GM23338 (cell line): ENCODE measurements at regions not wholly inside any gene's neighbourhood (a gene's known extent, or its start where the extent isn't known, plus 50 kb on each side); places are given as distances from the start of the nearest gene placed in this dataset.

ENCODE experiments used
- CREB1 ChIP-seq: fragments of 250-450 bp; sonication (Bioruptor Pico); IDR thresholded peaks from 2 replicates; pipeline ENCODE4 v1.5.0; 2020; ENCODE audit warnings: low read depth, mild to moderate bottlenecking, moderate library complexity
- CTCF ChIP-seq, 2 experiments: fragments of 200-600 bp in 1 of 2; sonication (generic) in 1 of 2; conservative IDR thresholded peaks; 2 replicates each; pipeline versions ENCODE4 v1.5.1 to v1.6.1; 2016 to 2017; ENCODE audit warnings: antibody characterized with exemption in 2 of 2, low read depth in 2 of 2, mild to moderate bottlenecking in 2 of 2, moderate library complexity in 1 of 2
- ETS1 ChIP-seq: IDR thresholded peaks from 2 replicates; pipeline ENCODE4 v1.6.1; 2016; ENCODE audit warnings: antibody characterized with exemption
- EZH2 ChIP-seq: fragments of 200-600 bp; sonication (generic); IDR thresholded peaks from one replicate; pipeline ENCODE4 v1.8.0; 2017; ENCODE audit warnings: antibody characterized with exemption, mild to moderate bottlenecking, low read depth; ENCODE audit not compliant: unreplicated experiment
- EZH2phosphoT487 ChIP-seq: fragments of 200-600 bp; sonication (generic); IDR thresholded peaks from one replicate; pipeline ENCODE4 v1.8.1; 2018; ENCODE audit warnings: antibody characterized with exemption; ENCODE audit not compliant: unreplicated experiment
- JUNB ChIP-seq: IDR thresholded peaks from one replicate; pipeline ENCODE4 v1.6.1; 2016; ENCODE audit warnings: antibody characterized with exemption; ENCODE audit not compliant: unreplicated experiment
- NANOG ChIP-seq: IDR thresholded peaks from 2 replicates; pipeline ENCODE4 v1.6.1; 2016; ENCODE audit warnings: antibody characterized with exemption, borderline replicate concordance
- POLR2AphosphoS5 ChIP-seq: IDR thresholded peaks from 2 replicates; pipeline ENCODE4 v1.6.1; 2016; ENCODE audit warnings: antibody characterized with exemption, low read depth
- REST ChIP-seq: IDR thresholded peaks from one replicate; pipeline ENCODE4 v1.6.1; 2018; ENCODE audit warnings: antibody characterized with exemption; ENCODE audit not compliant: unreplicated experiment
- ZNF462 ChIP-seq: fragments of 250-450 bp; sonication (Bioruptor Pico); IDR thresholded peaks from 2 replicates; pipeline ENCODE4 v1.5.0; 2020; ENCODE audit warnings: mild to moderate bottlenecking, moderate library complexity

GRCh38 chr2:215740071-215740470, 273.3 kb downstream of the MREG start:
- TF ChIP-seq POLR2AphosphoS5 = no peak
- no peak for TF ChIP-seq REST
- TF ChIP-seq CTCF (conservative IDR thresholded peaks at IDR 0.05; ENCODE audit: low read depth in 2 of 2) = no peak
- TF ChIP-seq EZH2 = no peak
- no peak for TF ChIP-seq EZH2phosphoT487
- no peak for TF ChIP-seq CREB1 (CRISPR knock-in tag)
- no peak for TF ChIP-seq JUNB
- TF ChIP-seq NANOG = no peak
- no peak for TF ChIP-seq ETS1
- no peak for TF ChIP-seq ZNF462
